ENCODE measurements at regions not wholly inside any gene's neighbourhood (a gene's known extent, or its start where the extent isn't known, plus 50 kb on each side); places are given as distances from the start of the nearest gene placed in this dataset.

DNA sequence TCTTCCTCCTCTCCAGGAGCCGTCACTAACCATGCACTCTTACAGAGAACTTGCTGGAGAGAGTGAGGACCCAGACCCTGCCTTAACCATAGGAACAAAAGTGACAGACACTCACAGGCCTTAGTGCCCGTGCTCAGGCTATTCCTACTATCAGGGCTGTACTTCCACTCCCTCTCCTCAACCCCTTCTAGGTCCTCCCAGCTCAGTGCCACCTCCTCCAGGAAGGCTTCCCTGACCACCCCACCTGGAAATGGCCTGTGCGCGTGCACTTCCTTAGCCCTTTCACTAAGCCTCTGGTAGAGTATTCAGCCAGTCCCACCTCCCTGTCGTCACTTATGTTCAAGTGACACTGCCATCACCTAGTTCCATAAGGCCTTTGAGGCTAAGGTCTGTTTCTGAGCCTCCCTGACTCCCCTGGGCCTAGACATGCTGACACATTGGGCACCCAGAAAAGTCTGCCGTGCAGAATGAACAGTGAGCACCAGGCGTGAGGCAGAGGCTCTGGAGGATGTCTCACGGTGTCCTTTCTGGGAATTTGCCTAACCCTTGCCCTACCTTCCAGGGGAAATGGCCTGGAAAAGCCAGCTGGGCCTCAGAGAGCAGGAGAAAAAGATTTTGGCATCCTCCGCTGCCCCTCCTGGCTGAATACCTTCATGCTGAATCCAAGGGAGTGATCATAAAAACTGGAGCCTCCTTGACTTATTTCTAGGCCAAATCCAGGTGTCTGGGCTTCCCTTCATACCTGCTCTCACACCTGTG, 108.6 kb upstream of the SMAD3 start:
- Histone ChIP-seq H2BK20ac (ENCODE audit: low read length) (no peak overlapping the region), H3K4me2 (ENCODE audit: insufficient read depth in 1 of 2, low read depth in 2 of 2, low read length in 2 of 2) (no peak overlapping the region)

More for the DNA sequence above, 108.6 kb upstream of the SMAD3 start:
- no peak overlapping the region for H3K56ac ChIP-seq (replicated peaks; ENCODE audit: insufficient read length, low read depth, low read length)
- no peak overlapping the region for H3K23ac ChIP-seq (ENCODE audit: insufficient read length)
- no peak overlapping the region for H3K9ac ChIP-seq (replicated peaks in 1 of 4; ENCODE audit: extremely low read depth in 1 of 4, low read depth in 3 of 4, low read length in 3 of 4)
- no peak overlapping the region for H3K18ac ChIP-seq (ENCODE audit: extremely low read depth, low read length)
- no peaks in the 10 kb centered on the region for H4K20me1 ChIP-seq (replicated peaks in 1 of 2; ENCODE audit: control insufficient read depth in 1 of 2, insufficient read depth in 2 of 2, low read length in 2 of 2)
- no peak overlapping the region for H2BK15ac ChIP-seq (ENCODE audit: low read length)
- FAIRE-seq: no peak
- no peak overlapping the region for H3K14ac ChIP-seq (ENCODE audit: insufficient read length)
- peaks cover 0 to under 1% (median 0%) of the 10 kb centered on the region in 4 experiments; a peak in 1 of 7 replicates for H3K4me1 ChIP-seq (replicated peaks in 1 of 4; ENCODE audit: control insufficient read depth in 3 of 4, insufficient read depth in 4 of 4, low read length in 3 of 4)
- no peaks in the 10 kb centered on the region for H3K79me2 ChIP-seq (ENCODE audit: control insufficient read depth in 1 of 2, insufficient read depth in 2 of 2, low read length in 2 of 2)
- WGBS, 2 experiments (ENCODE audit: extremely low coverage in 1 of 2, insufficient coverage in 1 of 2, insufficient read length in 1 of 2, insufficient replicate concordance in 2 of 2, low coverage in 1 of 2, low lambda C conversion rate in 2 of 2, missing lambda C conversion rate in 1 of 2): 83% methylated on average over 9 of the region's 9 CpGs; no CpG with 5 or more reads in 1 of the 2 experiments
- CTCF ChIA-PET (ENCODE audit: partially characterized antibody): interaction anchor here (1.2 to 2.9 kb wide), 3 partner anchors 10 to 219 kb away, joined by 4 to 19 read pairs (median 4); no protein-coding TSS in a partner anchor
- H2AFZ ChIP-seq (ENCODE audit: low read length): no peak overlapping the region
- H2BK12ac ChIP-seq (ENCODE audit: low read depth, low read length): no peak overlapping the region
- H2BK120ac ChIP-seq (replicated peaks; ENCODE audit: low read depth, low read length): no peak overlapping the region
- H3K27me3 ChIP-seq (replicated peaks in 1 of 4; ENCODE audit: control insufficient read depth in 3 of 4, extremely low read depth in 1 of 4, insufficient read depth in 3 of 4, low read length in 3 of 4): no peaks in the 10 kb centered on the region; a peak in 1 of 7 replicates
- no peak overlapping the region for H4K5ac ChIP-seq (ENCODE audit: insufficient read length, low read depth, low read length)
- no peak overlapping the region for H3K27ac ChIP-seq (ENCODE audit: low read depth, low read length)
- no peak overlapping the region for H3K4me3 ChIP-seq (ENCODE audit: extremely low read depth in 1 of 4, insufficient read depth in 2 of 4, low read depth in 3 of 4, low read length in 4 of 4)
- no peak for DNase-seq (ENCODE audit: low read depth in 1 of 2, low spot score in 2 of 2)
- no peak overlapping the region for H3K4ac ChIP-seq (replicated peaks; ENCODE audit: insufficient read length, low read depth, low read length)
- H4K91ac ChIP-seq (replicated peaks; ENCODE audit: insufficient read length, low read length): no peak overlapping the region
- no peak overlapping the region for H4K8ac ChIP-seq (ENCODE audit: extremely low read depth, insufficient read depth, low read length)
- no peaks in the 10 kb centered on the region for H3K36me3 ChIP-seq (ENCODE audit: control insufficient read depth in 2 of 4, insufficient read depth in 4 of 4, low read length in 3 of 4)
- TF ChIP-seq SIX5 (IDR thresholded peaks at IDR 0.05; ENCODE audit: low read depth, low read length): no peak
- no peak for TF ChIP-seq RNF2 (IDR thresholded peaks at IDR 0.05; ENCODE audit: borderline replicate concordance, low read depth, low read length, missing control alignments, poor library complexity, severe bottlenecking)
- TF ChIP-seq GTF2F1 (IDR thresholded peaks at IDR 0.05; ENCODE audit: borderline replicate concordance, low read depth, low read length): no peak
- TF ChIP-seq JUND (IDR thresholded peaks at IDR 0.05; ENCODE audit: low read length): no peak
- TF ChIP-seq ASH2L (IDR thresholded peaks at IDR 0.05; ENCODE audit: low read length): no peak
- no peak for TF ChIP-seq ZNF274 (IDR thresholded peaks at IDR 0.05; ENCODE audit: borderline replicate concordance, extremely low read depth, low read length)
- TF ChIP-seq EP300 (IDR thresholded peaks at IDR 0.05; ENCODE audit: borderline replicate concordance in 1 of 2, low read depth in 2 of 2, low read length in 2 of 2): no peak
- TF ChIP-seq CBX8 (IDR thresholded peaks at IDR 0.05; ENCODE audit: borderline replicate concordance, low read depth, low read length): no peak
- TF ChIP-seq KDM4A (IDR thresholded peaks at IDR 0.05; ENCODE audit: low read depth, low read length, severe bottlenecking): no peak
- no peak overlapping the region for H2AK5ac ChIP-seq (ENCODE audit: low read depth, low read length)
- H3K23me2 ChIP-seq (ENCODE audit: low read depth, low read length): no peaks in the 10 kb centered on the region
- no peak overlapping the region for H2BK5ac ChIP-seq (ENCODE audit: low read depth, low read length)
- POLR2A ChIA-PET (ENCODE audit: partially characterized antibody): no interaction called here
- H3K9me3 ChIP-seq (ENCODE audit: insufficient read depth in 2 of 2, low read depth in 1 of 2, low read length in 1 of 2): no peaks in the 10 kb centered on the region
- no peaks in the 10 kb centered on the region for H3K79me1 ChIP-seq (ENCODE audit: low read depth, low read length)
